IPS-15b (cell line): ENCODE measurements at regions not wholly inside any gene's neighbourhood (a gene's known extent, or its start where the extent isn't known, plus 50 kb on each side); places are given as distances from the start of the nearest gene placed in this dataset.

Experiments used
- H3K27me3 ChIP-seq: one replicate; pipeline ENCODE4 v1.6.1; 2013; ENCODE audit warnings: low read length; ENCODE audit not compliant: control insufficient read depth, insufficient read depth
- H3K36me3 ChIP-seq: one replicate; pipeline ENCODE4 v1.6.1; 2013; ENCODE audit warnings: low read length; ENCODE audit not compliant: control insufficient read depth, insufficient read depth
- H3K4me1 ChIP-seq: one replicate; pipeline ENCODE4 v1.6.1; 2013; ENCODE audit warnings: mild to moderate bottlenecking, low read length; ENCODE audit not compliant: control insufficient read depth, insufficient read depth
- H3K4me3 ChIP-seq: one replicate; pipeline ENCODE4 v1.5.1; 2013; ENCODE audit warnings: low read depth, low read length
- H3K9ac ChIP-seq: one replicate; pipeline ENCODE4 v1.6.1; 2013; ENCODE audit warnings: low read depth, mild to moderate bottlenecking, low read length
- H3K9me3 ChIP-seq: one replicate; pipeline ENCODE4 v1.6.1; 2013; ENCODE audit warnings: mild to moderate bottlenecking, low read length; ENCODE audit not compliant: control insufficient read depth, insufficient read depth

- no peak overlapping the region for H3K4me3 ChIP-seq
- H3K4me1 ChIP-seq = no peaks in the 10 kb centered on the region
- no peaks in the 10 kb centered on the region for H3K9me3 ChIP-seq
- H3K9ac ChIP-seq = no peak overlapping the region
- no peaks in the 10 kb centered on the region for H3K36me3 ChIP-seq
- H3K27me3 ChIP-seq = no peaks in the 10 kb centered on the region
Observed at GRCh38 chr22:49203091-49203858, 624.4 kb downstream of the BRD1 start.

- Histone ChIP-seq H3K9me3 (no peaks in the 10 kb centered on the region), H3K27me3 (no peaks in the 10 kb centered on the region), H3K36me3 (no peaks in the 10 kb centered on the region), H3K4me1 (no peaks in the 10 kb centered on the region), H3K4me3 (no peak overlapping the region), H3K9ac (no peak overlapping the region)
Observed at GRCh38 chr22:49202226-49202625, 625.4 kb downstream of the BRD1 start.

- H3K36me3 ChIP-seq = no peaks in the 10 kb centered on the region
- H3K9ac ChIP-seq = no peak overlapping the region
- H3K9me3 ChIP-seq = no peaks in the 10 kb centered on the region
- H3K27me3 ChIP-seq = no peaks in the 10 kb centered on the region
- no peak overlapping the region for H3K4me3 ChIP-seq
- H3K4me1 ChIP-seq = no peaks in the 10 kb centered on the region
Observed at GRCh38 chr22:49201046-49201970, 626.4 kb downstream of the BRD1 start.

- Histone ChIP-seq H3K9ac (no peak overlapping the region), H3K9me3 (no peaks in the 10 kb centered on the region), H3K4me1 (no peaks in the 10 kb centered on the region), H3K4me3 (no peak overlapping the region), H3K36me3 (no peaks in the 10 kb centered on the region), H3K27me3 (no peaks in the 10 kb centered on the region)
Observed at GRCh38 chr22:49199224-49199623, 628.4 kb downstream of the BRD1 start.

GRCh38 chr22:49198705-49199084 is 629.0 kb downstream of the BRD1 start:
- Histone ChIP-seq H3K4me1 (no peaks in the 10 kb centered on the region), H3K4me3 (no peak overlapping the region), H3K36me3 (no peaks in the 10 kb centered on the region), H3K27me3 (no peaks in the 10 kb centered on the region), H3K9ac (no peak overlapping the region), H3K9me3 (no peaks in the 10 kb centered on the region)

GRCh38 chr22:49197986-49198704 is 629.5 kb downstream of the BRD1 start:
- H3K9ac ChIP-seq = no peak overlapping the region
- no peaks in the 10 kb centered on the region for H3K36me3 ChIP-seq
- no peaks in the 10 kb centered on the region for H3K27me3 ChIP-seq
- no peak overlapping the region for H3K4me3 ChIP-seq
- H3K4me1 ChIP-seq = no peaks in the 10 kb centered on the region
- H3K9me3 ChIP-seq = no peaks in the 10 kb centered on the region

GRCh38 chr22:49197505-49197904 is 630.2 kb downstream of the BRD1 start:
- Histone ChIP-seq H3K27me3 (no peaks in the 10 kb centered on the region), H3K9me3 (no peaks in the 10 kb centered on the region), H3K4me1 (no peaks in the 10 kb centered on the region), H3K4me3 (no peak overlapping the region), H3K9ac (no peak overlapping the region), H3K36me3 (no peaks in the 10 kb centered on the region)

- Histone ChIP-seq H3K9ac (no peak overlapping the region), H3K4me1 (no peaks in the 10 kb centered on the region), H3K4me3 (no peak overlapping the region), H3K36me3 (no peaks in the 10 kb centered on the region), H3K27me3 (no peaks in the 10 kb centered on the region), H3K9me3 (no peaks in the 10 kb centered on the region)
Observed at GRCh38 chr22:49196046-49196511, 631.6 kb downstream of the BRD1 start.

- Histone ChIP-seq H3K27me3 (no peaks in the 10 kb centered on the region), H3K36me3 (no peaks in the 10 kb centered on the region), H3K9me3 (no peaks in the 10 kb centered on the region)
Observed at GRCh38 chr22:49195636-49196035, 632.0 kb downstream of the BRD1 start.

GRCh38 chr22:49193901-49194465 is 633.7 kb downstream of the BRD1 start:
- Histone ChIP-seq H3K9ac (no peak overlapping the region), H3K36me3 (no peaks in the 10 kb centered on the region), H3K4me1 (no peaks in the 10 kb centered on the region), H3K27me3 (no peaks in the 10 kb centered on the region), H3K9me3 (no peaks in the 10 kb centered on the region), H3K4me3 (no peak overlapping the region)

More at GRCh38 chr22:49195636-49196035, 632.0 kb downstream of the BRD1 start:
- H3K4me1 ChIP-seq = no peaks in the 10 kb centered on the region
- H3K4me3 ChIP-seq = no peak overlapping the region
- H3K9ac ChIP-seq = no peak overlapping the region

GRCh38 chr22:49193348-49193747 is 634.3 kb downstream of the BRD1 start:
- no peak overlapping the region for H3K9ac ChIP-seq
- no peaks in the 10 kb centered on the region for H3K36me3 ChIP-seq
- H3K27me3 ChIP-seq = no peaks in the 10 kb centered on the region
- no peaks in the 10 kb centered on the region for H3K4me1 ChIP-seq
- no peaks in the 10 kb centered on the region for H3K9me3 ChIP-seq
- H3K4me3 ChIP-seq = no peak overlapping the region
